DMS53 treated with DMSO at 0.1 percent for 48 hours (cell line): ENCODE measurements at regions not wholly inside any gene's neighbourhood (a gene's known extent, or its start where the extent isn't known, plus 50 kb on each side); places are given as distances from the start of the nearest gene placed in this dataset.
"Not testable (repeated sequence)": the region's sequence is repeated elsewhere in the genome, so short reads cannot be mapped to it uniquely, and the experiment has no call there.

Experiments
- DNase-seq: peaks from one replicate; lab custom pipeline; 2025; ENCODE audit not compliant: unreplicated experiment; lab: John Stamatoyannopoulos, UW

GRCh38 chr17:77562361-77562760, 396.1 kb upstream of the TNRC6C start:
- DNase-seq, result not testable (repeated sequence)

- no peak for DNase-seq
Observed at GRCh38 chr17:77563439-77564102, 394.9 kb upstream of the TNRC6C start.

- DNase-seq, result no peak
Observed at GRCh38 chr17:77564278-77564920, 394.1 kb upstream of the TNRC6C start.

- DNase-seq, result no peak
Observed at GRCh38 chr17:77565166-77565565, 393.3 kb upstream of the TNRC6C start.

GRCh38 chr17:77566151-77566550, 392.4 kb upstream of the TNRC6C start:
- DNase-seq, result no peak

GRCh38 chr17:77566566-77567138, 391.9 kb upstream of the TNRC6C start:
- DNase-seq, result no peak

GRCh38 chr17:77568540-77568939, 390.0 kb upstream of the TNRC6C start:
- no peak for DNase-seq

- no peak for DNase-seq
Observed at GRCh38 chr17:77569846-77570564, 388.5 kb upstream of the TNRC6C start.

GRCh38 chr17:77570565-77570898, 388.0 kb upstream of the TNRC6C start:
- no peak for DNase-seq

- DNase-seq, result no peak
Observed at GRCh38 chr17:77571155-77571981, 387.1 kb upstream of the TNRC6C start.

- DNase-seq, result no peak
Observed at GRCh38 chr17:77572065-77572601, 386.4 kb upstream of the TNRC6C start.

- DNase-seq, result no peak
Observed at GRCh38 chr17:77572851-77573250, 385.7 kb upstream of the TNRC6C start.

- no peak for DNase-seq
Observed at GRCh38 chr17:77577491-77577890, 381.0 kb upstream of the TNRC6C start.

GRCh38 chr17:77579131-77579530, 379.4 kb upstream of the TNRC6C start:
- DNase-seq, result no peak

- DNase-seq, result no peak
Observed at GRCh38 chr17:77579682-77580081, 378.8 kb upstream of the TNRC6C start.

- no peak for DNase-seq
Observed at GRCh38 chr17:77580531-77581270, 377.8 kb upstream of the TNRC6C start.

- DNase-seq, result no peak
Observed at GRCh38 chr17:77581480-77581879, 377.0 kb upstream of the TNRC6C start.

GRCh38 chr17:77585142-77585860, 373.2 kb upstream of the TNRC6C start:
- no peak for DNase-seq

GRCh38 chr17:77590951-77591735, 367.4 kb upstream of the TNRC6C start:
- no peak for DNase-seq
